ENCODE measurements at regions not wholly inside any gene's neighbourhood (a gene's known extent, or its start where the extent isn't known, plus 50 kb on each side); places are given as distances from the start of the nearest gene placed in this dataset.

DNA sequence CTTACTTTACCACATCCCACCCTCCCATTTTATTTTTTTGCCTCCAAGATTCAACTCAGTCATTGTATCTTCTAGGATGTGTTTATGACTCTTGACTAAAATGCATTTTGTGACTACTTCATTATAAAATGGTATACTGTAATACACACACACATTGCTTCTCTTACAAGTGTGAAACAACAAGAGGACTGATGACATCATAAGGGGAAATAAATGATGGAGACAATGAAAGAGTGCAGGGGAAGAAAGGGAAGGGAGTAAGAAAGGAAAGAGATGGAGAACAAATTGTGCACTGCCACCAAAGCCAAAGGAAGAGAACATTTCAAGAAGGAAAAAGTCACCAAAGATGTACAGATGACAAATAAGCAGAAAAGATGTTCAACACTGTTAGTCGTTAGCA, 102.6 kb downstream of the CD164 start:
- H3K4me3 ChIP-seq: no peak overlapping the region
- H3K4me1 ChIP-seq: no peaks in the 10 kb centered on the region
- 85 to 91% methylated on average over 1 of the region's 1 CpG for WGBS, 2 donors (ENCODE audit: low coverage in 1 of 2)
- TF ChIP-seq, protein P1, sequence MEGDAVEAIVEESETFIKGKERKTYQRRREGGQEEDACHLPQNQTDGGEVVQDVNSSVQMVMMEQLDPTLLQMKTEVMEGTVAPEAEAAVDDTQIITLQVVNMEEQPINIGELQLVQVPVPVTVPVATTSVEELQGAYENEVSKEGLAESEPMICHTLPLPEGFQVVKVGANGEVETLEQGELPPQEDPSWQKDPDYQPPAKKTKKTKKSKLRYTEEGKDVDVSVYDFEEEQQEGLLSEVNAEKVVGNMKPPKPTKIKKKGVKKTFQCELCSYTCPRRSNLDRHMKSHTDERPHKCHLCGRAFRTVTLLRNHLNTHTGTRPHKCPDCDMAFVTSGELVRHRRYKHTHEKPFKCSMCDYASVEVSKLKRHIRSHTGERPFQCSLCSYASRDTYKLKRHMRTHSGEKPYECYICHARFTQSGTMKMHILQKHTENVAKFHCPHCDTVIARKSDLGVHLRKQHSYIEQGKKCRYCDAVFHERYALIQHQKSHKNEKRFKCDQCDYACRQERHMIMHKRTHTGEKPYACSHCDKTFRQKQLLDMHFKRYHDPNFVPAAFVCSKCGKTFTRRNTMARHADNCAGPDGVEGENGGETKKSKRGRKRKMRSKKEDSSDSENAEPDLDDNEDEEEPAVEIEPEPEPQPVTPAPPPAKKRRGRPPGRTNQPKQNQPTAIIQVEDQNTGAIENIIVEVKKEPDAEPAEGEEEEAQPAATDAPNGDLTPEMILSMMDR (IDR thresholded peaks at IDR 0.05): no peak
- TF ChIP-seq EP300 (IDR thresholded peaks at IDR 0.05; ENCODE audit: low read depth) (no peak), POLR2A (IDR thresholded peaks at IDR 0.05) (no peak), POLR2AphosphoS5 (IDR thresholded peaks at IDR 0.05) (no peak)
- no peak for DNase-seq
- H3K9me3 ChIP-seq: no peaks in the 10 kb centered on the region
- H3K27ac ChIP-seq: no peak overlapping the region
- H3K27me3 ChIP-seq: no peaks in the 10 kb centered on the region
- in situ Hi-C loops (cut with MboI; ENCODE audit: low pct_ligation_motif_present in 1 of 4, low pct_unique_long_range_greater_than_20kb in 1 of 4, low sequenced_read_pairs in 3 of 4) (no loop called here), intact Hi-C loops (cut with DNase I; ENCODE audit: low total_unique reads) (no loop called here)
- H3K36me3 ChIP-seq: no peaks in the 10 kb centered on the region

DNA sequence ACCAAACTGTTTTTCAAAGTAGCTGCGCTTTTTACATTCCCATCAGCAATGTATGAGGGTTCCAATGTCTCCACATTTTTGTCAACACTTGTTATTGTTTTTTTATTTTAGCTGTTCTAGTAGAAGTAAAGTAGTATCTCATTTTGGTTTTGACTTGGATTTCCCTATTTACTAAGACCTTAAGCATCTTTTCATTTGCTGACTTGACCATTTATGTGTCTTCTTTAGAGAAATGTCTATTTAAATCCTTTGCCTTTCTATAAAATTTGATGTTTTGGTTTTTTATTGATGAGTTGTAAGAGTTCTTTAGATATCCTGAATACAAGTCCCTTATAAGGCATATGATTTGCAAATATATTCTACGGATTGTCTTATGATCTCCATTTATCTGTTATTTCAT, 110.6 kb downstream of the CD164 start:
- 63 to 69% methylated on average over 2 of the region's 2 CpGs for WGBS, 2 donors (ENCODE audit: low coverage in 1 of 2)
- Histone ChIP-seq H3K27ac (no peak overlapping the region), H3K4me3 (no peak overlapping the region), H3K9me3 (no peaks in the 10 kb centered on the region), H3K27me3 (no peaks in the 10 kb centered on the region), H3K36me3 (no peaks in the 10 kb centered on the region), H3K4me1 (no peaks in the 10 kb centered on the region)
- in situ Hi-C loops (cut with MboI; ENCODE audit: low pct_ligation_motif_present in 1 of 4, low pct_unique_long_range_greater_than_20kb in 1 of 4, low sequenced_read_pairs in 3 of 4): no loop called here
- TF ChIP-seq, protein P1 (IDR thresholded peaks at IDR 0.05): no peak
- TF ChIP-seq POLR2A (IDR thresholded peaks at IDR 0.05) (no peak), EP300 (IDR thresholded peaks at IDR 0.05; ENCODE audit: low read depth) (no peak), POLR2AphosphoS5 (IDR thresholded peaks at IDR 0.05) (no peak)
- no peak for DNase-seq
- intact Hi-C loops (cut with DNase I; ENCODE audit: low total_unique reads): no loop called here

DNA sequence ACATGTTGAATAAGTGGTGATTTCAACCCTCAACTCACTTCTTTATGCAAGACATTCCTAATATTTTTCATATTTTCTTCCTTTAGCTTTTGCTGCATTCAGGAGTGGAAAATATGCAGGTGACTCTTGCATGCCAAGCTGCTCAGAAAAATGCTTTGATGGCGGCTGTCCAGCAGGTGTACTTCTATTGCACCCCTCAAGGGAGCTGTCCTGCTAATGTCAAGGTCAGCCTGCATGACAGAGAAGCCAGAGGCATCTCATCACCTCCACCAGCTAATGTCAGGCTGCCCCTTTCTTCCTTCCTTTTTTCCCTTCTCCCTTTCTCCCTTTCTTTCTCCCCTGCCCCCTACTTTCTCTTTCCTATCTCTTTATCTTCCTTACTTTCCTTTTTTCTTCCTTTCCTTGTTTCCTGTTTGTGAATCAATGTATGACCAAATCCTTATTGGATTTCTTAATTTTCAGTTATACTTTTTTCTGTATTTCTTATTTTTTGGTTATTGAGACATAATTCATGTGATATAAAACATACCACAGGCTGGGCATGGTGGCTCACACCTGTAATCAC, 112.2 kb downstream of the CD164 start:
- Histone ChIP-seq H3K27ac (no peak overlapping the region), H3K36me3 (no peaks in the 10 kb centered on the region), H3K9me3 (no peaks in the 10 kb centered on the region), H3K4me3 (no peak overlapping the region), H3K27me3 (no peaks in the 10 kb centered on the region), H3K4me1 (no peaks in the 10 kb centered on the region)
- DNase-seq: no peak
- TF ChIP-seq EP300 (IDR thresholded peaks at IDR 0.05; ENCODE audit: low read depth) (no peak), POLR2A (IDR thresholded peaks at IDR 0.05) (no peak), POLR2AphosphoS5 (IDR thresholded peaks at IDR 0.05) (no peak)
- TF ChIP-seq, protein P1 (IDR thresholded peaks at IDR 0.05): no peak
- WGBS, 2 donors (ENCODE audit: low coverage in 1 of 2): 76 to 88% methylated on average over 1 of the region's 1 CpG
- in situ Hi-C loops (cut with MboI; ENCODE audit: low pct_ligation_motif_present in 1 of 4, low pct_unique_long_range_greater_than_20kb in 1 of 4, low sequenced_read_pairs in 3 of 4) (no loop called here), intact Hi-C loops (cut with DNase I; ENCODE audit: low total_unique reads) (no loop called here)

DNA sequence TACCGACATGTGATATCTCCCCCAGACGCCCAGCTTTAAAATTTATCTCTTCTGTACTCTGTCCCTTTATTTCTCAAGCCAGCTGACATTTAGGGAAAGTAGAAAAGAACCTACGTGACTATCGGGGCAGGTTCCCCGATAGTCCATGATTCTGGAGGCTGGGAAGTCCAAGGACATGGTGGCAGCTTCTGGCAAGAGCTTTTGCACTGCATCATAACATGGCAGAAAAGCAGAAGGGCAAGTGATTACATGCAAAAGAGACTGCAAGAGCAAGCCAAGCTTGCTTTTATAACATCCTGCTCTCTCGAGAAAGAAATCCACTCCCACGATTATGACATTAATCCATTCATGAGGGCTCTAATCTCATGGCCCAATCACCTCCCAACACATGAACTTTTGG, 113.2 kb downstream of the CD164 start:
- no peak overlapping the region for H3K4me3 ChIP-seq

More for the DNA sequence above, 113.2 kb downstream of the CD164 start:
- no peaks in the 10 kb centered on the region for H3K4me1 ChIP-seq
- DNase-seq: no peak
- in situ Hi-C loops (cut with MboI; ENCODE audit: low pct_ligation_motif_present in 1 of 4, low pct_unique_long_range_greater_than_20kb in 1 of 4, low sequenced_read_pairs in 3 of 4): no loop called here
- no peaks in the 10 kb centered on the region for H3K9me3 ChIP-seq
- no peaks in the 10 kb centered on the region for H3K27me3 ChIP-seq
- H3K27ac ChIP-seq: no peak overlapping the region
- no peaks in the 10 kb centered on the region for H3K36me3 ChIP-seq
- 88 to 100% methylated on average over 1 to 7 of the region's 7 CpGs for WGBS, 2 donors (ENCODE audit: low coverage in 1 of 2)
- intact Hi-C loops (cut with DNase I; ENCODE audit: low total_unique reads): no loop called here
- no peak for TF ChIP-seq POLR2A (IDR thresholded peaks at IDR 0.05)
- TF ChIP-seq POLR2AphosphoS5 (IDR thresholded peaks at IDR 0.05): no peak
- no peak for TF ChIP-seq EP300 (IDR thresholded peaks at IDR 0.05; ENCODE audit: low read depth)
- TF ChIP-seq, protein P1 (IDR thresholded peaks at IDR 0.05): no peak
